NCI-H524 (cell line): ENCODE measurements at regions not wholly inside any gene's neighbourhood (a gene's known extent, or its start where the extent isn't known, plus 50 kb on each side); places are given as distances from the start of the nearest gene placed in this dataset.
A peak's percentile ranks its signal among the peaks of the same experiment; 100 is the strongest.

ENCODE experiments used
- DNase-seq, 2 experiments: peaks; one replicate each; lab custom pipeline; 2025; lab: John Stamatoyannopoulos, UW

DNA sequence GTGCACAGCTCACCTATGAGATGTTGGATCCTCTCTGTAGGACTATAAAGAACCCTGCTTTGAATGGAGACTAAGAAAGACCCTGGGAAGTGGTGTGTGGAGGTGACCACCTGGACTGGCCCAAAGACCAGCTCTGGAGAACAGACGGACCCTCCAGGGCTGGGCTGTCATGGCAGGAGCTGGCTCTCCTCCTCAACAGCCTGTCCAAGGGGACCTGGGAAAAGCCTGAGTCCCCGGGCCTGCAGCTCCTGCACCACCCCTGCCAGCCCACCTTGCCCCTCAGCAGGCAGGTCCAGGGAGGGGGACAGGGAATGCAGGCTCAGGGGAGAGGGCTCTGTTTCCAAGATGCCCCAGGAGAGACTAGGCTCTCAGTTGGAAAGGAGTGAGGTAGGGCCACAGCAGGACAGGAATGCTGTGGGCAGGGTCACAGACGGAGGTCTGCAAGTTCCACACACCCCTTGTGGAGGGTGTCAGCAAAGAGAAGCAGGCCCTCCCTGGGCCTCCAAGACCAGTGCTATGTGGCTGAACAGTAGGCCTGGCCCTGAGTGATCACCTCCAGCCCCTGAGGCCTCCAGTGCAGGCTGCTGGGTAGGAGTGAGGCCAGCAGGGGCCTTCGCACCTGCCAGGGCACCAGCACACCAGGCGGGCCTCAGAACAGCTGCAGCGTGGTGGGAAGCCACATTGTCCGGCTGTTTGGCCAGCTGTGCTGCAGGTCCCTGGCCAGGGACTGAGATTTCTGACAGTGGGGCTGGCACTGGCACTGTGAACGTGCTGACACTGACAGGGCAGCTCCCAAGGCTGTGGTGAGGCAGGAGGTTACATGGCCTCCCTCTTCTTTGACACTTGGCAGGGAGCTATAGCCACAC, 86.4 kb upstream of the OTOS start:
- peak in 1 of 2 experiments; percentile 22 for DNase-seq

- DNase-seq, result peak in 1 of 2 experiments; percentile 5
These were observed 87.3 kb upstream of the OTOS start for GRCh38 chr2:240227538-240228428.

DNA sequence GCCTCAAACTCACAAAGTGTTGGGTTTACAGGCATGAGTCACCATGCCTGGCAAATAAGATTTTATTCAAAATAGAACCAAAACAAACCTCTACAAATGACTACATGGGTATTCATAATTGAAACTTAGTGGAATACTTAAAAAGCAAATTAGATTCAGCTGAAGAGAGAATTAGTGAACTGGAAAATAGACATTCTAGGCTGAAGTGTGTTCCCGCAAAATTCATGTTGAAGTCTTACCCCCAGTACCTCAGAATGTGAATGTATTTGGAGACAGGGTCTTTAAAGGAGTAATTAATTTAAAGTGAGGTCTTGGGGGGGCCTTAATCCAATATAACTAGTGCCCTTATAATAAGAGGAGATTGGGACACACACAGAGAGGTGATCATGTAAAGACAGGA, 88.5 kb upstream of the OTOS start:
- no peak for DNase-seq

GRCh38 chr2:240229603-240230235, 89.3 kb upstream of the OTOS start:
- DNase-seq, result no peak

- DNase-seq, result peak; percentile 80 to 91
These were observed 90.0 kb upstream of the OTOS start for GRCh38 chr2:240230291-240230931.

DNA sequence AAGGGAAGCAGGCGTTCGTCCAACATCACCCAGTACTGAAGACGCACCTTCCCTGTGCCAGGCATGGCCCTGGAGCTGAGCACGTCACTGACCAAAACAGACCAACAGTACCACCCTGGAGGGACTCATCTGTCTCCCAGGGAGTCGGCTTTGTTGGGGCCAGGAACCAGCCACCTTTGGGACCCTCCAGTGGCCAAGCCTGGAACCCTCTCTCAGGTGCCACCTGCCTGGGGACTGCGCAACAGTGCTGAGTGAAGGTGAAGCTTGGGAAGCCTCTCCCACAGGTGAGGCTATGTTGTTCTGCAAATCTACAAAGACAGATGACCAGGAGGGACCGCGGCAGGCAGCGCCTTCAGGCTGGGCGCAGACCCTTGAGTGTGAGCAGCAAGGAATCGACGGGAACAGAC, 91.4 kb upstream of the OTOS start:
- no peak for DNase-seq

- no peak for DNase-seq
These were observed 91.9 kb upstream of the OTOS start for GRCh38 chr2:240232264-240232915.

DNA sequence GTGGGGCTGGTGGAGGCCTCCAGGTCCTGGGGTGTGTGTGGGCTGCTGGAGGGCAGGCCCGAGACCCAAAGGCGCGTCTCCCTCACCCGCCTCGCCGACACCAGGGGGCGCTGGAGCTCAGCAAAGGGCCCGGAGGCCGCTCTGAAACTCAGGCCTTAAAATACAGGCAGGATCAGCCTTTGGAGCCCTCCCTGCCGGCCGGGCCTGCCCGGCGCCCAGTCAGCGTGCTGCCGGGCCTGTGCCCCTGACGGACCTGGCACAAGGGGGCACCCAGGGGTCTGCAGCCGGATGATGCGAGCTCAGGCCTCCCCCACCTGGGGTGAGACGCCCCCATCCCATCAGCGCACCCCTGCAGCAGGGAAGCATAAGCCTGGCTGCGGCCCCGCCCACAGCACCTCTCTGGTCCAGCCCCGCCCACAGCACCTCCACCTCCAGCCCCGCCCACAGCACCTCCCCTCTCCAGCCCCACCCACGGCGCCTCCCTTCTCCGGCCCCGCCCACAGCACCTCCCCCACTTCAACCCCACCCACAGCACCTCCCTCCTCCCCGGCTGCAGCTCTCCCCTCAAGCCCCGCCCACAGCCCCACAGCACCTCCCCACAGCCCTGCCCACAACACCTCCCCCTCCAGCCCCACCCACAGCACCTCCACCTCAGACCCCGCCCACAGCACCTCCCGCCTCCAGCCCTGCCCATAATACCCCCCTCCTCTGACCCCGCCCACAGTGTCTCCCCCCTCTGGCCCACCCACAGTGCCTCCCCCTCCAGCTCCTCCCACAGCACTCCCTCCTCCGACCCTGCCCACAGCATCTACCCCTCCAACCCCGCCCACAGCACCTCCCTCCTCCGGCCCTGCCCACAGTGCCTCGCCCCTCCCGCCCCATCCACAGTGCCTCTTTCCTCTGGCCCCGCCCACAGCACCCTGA, 92.8 kb upstream of the OTOS start:
- peak; percentile 26 to 65 for DNase-seq

GRCh38 chr2:240233885-240234502, 93.5 kb upstream of the OTOS start:
- no peak for DNase-seq

GRCh38 chr2:240234503-240234951, 94.1 kb upstream of the OTOS start:
- no peak for DNase-seq

GRCh38 chr2:240235149-240235803, 94.8 kb upstream of the OTOS start:
- DNase-seq, result no peak

- no peak for DNase-seq
These were observed 95.4 kb upstream of the OTOS start for GRCh38 chr2:240235811-240236210.

GRCh38 chr2:240236217-240237111, 96.0 kb upstream of the OTOS start:
- DNase-seq, result peak; percentile 84 to 93

GRCh38 chr2:240237609-240238174, 97.2 kb upstream of the OTOS start:
- no peak for DNase-seq

GRCh38 chr2:240238201-240238600, 97.7 kb upstream of the OTOS start:
- no peak for DNase-seq

DNA sequence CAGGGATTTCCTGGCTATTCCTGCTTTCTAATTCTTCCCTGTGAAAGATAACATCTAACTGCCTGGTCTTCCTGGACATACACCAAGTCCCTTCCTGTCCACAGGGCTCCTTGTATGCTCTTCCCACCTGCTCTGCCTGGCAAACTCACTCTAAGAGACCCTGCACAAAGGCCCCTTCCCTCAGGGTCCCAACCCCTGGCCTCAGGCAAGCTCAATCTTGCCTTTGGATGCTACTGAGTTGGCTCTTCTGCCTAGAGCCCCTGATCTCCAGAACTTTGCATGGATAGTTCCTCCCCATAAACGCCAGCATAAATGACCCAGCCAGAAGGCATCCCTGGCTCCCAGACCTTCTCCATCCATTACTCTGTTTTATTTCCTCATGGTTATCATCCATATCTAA, 98.3 kb upstream of the OTOS start:
- no peak for DNase-seq

- DNase-seq, result no peak
These were observed 98.9 kb upstream of the OTOS start for GRCh38 chr2:240239325-240239724.
